GM12892 (cell line): ENCODE measurements at regions not wholly inside any gene's neighbourhood (a gene's known extent, or its start where the extent isn't known, plus 50 kb on each side); places are given as distances from the start of the nearest gene placed in this dataset.

Experiments
- POLR2A ChIP-seq: IDR thresholded peaks from 2 replicates; pipeline ENCODE4 v1.6.1; 2011; ENCODE audit warnings: low read depth, low read length, control low read depth
- POLR2AphosphoS5 ChIP-seq: IDR thresholded peaks from 2 replicates; pipeline ENCODE4 v1.6.1; 2011; ENCODE audit warnings: low read depth, low read length, control low read depth
- TAF1 ChIP-seq: IDR thresholded peaks from 2 replicates; pipeline ENCODE4 v1.6.1; 2011; ENCODE audit warnings: low read depth, mild to moderate bottlenecking, control low read depth, low read length, borderline replicate concordance

DNA sequence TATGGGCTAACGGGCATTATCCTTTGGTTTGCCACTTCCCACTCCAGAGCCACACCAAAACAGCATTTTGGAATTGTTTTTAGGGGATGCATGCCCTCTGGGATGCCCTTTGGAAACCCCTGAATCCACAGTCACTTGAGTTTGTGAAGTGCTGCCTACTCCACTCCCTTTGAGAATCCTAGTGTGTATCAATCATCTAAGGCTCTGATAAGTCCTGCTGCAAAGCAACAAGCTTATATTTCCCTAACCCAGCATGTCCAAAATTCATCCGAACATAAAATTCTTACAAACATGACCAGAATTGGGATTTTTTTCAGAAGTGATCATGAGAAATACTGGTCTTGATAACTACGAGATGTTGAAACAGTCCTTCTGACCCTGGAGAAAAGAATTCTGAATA is 387.9 kb downstream of the MN1 start:
- TF ChIP-seq POLR2AphosphoS5 (no peak), POLR2A (no peak), TAF1 (no peak)
